ENCODE measurements at regions not wholly inside any gene's neighbourhood (a gene's known extent, or its start where the extent isn't known, plus 50 kb on each side); places are given as distances from the start of the nearest gene placed in this dataset.

DNA sequence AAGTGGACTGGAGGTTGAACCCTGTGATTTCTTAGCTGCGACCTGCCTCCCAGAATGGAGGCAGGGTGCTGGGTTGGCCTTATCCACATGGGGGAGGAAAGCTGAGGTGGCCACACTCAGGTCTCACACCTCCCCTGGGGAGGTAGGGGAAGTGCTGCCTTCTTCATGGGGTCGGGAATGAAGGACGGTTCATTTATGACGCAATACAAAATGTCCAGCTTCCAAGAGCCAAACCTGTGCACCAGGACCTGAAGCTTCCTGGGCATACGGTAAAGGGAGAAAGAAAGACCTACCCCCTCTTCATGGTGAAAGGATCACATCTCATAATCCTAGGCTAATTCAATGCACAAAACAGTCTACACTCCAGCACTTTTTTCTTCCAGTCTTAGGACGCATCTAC lies 150.6 kb upstream of the CDYL start:
- Histone ChIP-seq H3K36me3 (ENCODE audit: control insufficient read depth, insufficient read depth, low read length) (no peaks in the 10 kb centered on the region), H3K4me1 (ENCODE audit: control insufficient read depth, insufficient read depth, low read length) (no peaks in the 10 kb centered on the region)

DNA sequence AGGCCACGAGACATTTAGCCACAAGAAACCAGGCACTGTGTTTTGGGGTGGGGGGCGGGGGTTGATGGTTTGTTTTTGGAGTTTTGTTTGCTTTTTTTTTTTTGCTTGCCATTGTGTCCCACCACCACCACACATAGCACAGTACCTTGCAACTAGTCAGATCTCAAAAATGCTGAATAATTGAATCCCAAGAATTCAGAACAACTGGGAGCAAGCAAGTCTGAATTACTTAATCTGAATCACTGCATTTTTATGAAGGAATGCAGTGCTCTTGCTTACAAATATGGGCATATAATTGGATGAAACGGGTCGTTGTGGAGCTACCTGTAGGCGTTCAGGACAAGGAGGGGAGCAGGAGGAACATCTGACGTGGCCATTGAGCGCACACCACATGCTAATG lies 151.5 kb upstream of the CDYL start:
- no peaks in the 10 kb centered on the region for H3K4me1 ChIP-seq (ENCODE audit: control insufficient read depth, insufficient read depth, low read length)
- no peaks in the 10 kb centered on the region for H3K9me3 ChIP-seq (ENCODE audit: control insufficient read depth, low read length)
- no peaks in the 10 kb centered on the region for H3K36me3 ChIP-seq (ENCODE audit: control insufficient read depth, insufficient read depth, low read length)
- H3K27me3 ChIP-seq (ENCODE audit: control insufficient read depth, insufficient read depth, low read length) = no peaks in the 10 kb centered on the region
- H3K4me3 ChIP-seq (ENCODE audit: low read length) = no peak overlapping the region
- no peak overlapping the region for H3K9ac ChIP-seq (ENCODE audit: low read length)

More for the DNA sequence above, 150.6 kb upstream of the CDYL start:
- Histone ChIP-seq H3K9me3 (ENCODE audit: control insufficient read depth, low read length) (no peaks in the 10 kb centered on the region), H3K4me3 (ENCODE audit: low read length) (no peak overlapping the region), H3K27me3 (ENCODE audit: control insufficient read depth, insufficient read depth, low read length) (no peaks in the 10 kb centered on the region), H3K9ac (ENCODE audit: low read length) (no peak overlapping the region)

DNA sequence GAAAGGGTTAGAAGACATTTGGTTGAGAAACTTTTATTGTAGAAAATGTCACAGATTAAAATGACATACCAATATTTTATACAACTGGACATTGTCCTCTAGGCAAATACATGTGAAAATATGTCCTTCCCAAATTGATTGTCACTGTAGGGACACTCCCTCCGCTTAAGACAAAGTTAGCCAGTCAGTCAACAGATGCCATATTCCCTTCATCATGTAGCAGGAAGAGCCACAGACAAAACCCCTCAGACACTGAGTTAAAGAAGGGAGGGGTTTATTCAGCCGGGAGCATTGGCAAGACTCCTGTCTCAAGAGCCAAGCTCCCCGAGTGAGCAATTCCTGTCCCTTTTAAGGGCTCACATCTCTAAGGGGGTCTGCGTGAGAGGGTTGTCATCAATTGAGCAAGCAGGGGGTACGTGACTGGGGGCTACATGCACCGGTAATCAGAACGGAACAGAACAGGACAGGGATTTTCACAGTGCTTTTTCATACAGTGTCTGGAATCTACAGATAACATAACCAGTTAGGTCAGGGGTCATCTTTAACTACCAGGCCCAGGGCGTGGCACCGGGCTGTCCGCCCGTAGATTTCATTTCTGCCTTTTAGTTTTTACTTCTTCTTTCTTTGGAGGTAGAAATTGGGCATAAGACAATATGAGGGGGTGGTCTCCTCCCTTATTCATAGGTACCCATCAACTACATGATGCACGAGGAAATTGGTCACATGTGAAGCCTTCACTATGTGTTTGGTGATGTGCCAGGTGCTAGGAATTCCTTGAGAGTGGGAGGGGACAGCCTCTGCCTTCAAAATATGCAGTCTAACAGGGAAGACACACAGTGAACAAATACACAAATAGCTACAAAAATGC lies 155.7 kb upstream of the CDYL start:
- Histone ChIP-seq H3K36me3 (ENCODE audit: control insufficient read depth, insufficient read depth, low read length) (no peaks in the 10 kb centered on the region), H3K4me1 (ENCODE audit: control insufficient read depth, insufficient read depth, low read length) (no peaks in the 10 kb centered on the region), H3K4me3 (ENCODE audit: low read length) (no peak overlapping the region), H3K9me3 (ENCODE audit: control insufficient read depth, low read length) (no peaks in the 10 kb centered on the region), H3K27me3 (ENCODE audit: control insufficient read depth, insufficient read depth, low read length) (no peaks in the 10 kb centered on the region), H3K9ac (ENCODE audit: low read length) (no peak overlapping the region)

DNA sequence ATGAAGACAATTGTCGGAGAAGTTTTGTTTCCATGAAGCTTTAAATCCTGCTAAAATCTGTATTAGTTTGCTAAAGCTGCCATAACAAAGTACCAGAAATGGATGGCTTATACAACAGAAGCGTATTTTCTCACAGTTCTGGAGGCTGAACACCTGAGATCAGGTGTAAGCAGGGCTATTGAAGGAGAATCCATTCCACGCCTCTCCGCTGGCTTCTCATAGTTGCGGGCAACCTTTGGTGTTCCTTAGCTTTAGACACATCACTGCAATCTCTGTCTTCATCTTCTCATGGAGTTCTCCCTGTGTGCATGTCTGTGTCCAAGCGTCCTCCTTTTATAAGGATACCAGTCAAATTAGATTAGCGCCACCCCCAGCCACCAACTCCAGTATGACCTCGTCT lies 159.9 kb upstream of the CDYL start:
- no peak overlapping the region for H3K4me3 ChIP-seq (ENCODE audit: low read length)
- H3K4me1 ChIP-seq (ENCODE audit: control insufficient read depth, insufficient read depth, low read length) = no peaks in the 10 kb centered on the region
- H3K27me3 ChIP-seq (ENCODE audit: control insufficient read depth, insufficient read depth, low read length) = no peaks in the 10 kb centered on the region
- H3K9me3 ChIP-seq (ENCODE audit: control insufficient read depth, low read length) = no peaks in the 10 kb centered on the region
- H3K36me3 ChIP-seq (ENCODE audit: control insufficient read depth, insufficient read depth, low read length) = no peaks in the 10 kb centered on the region
- H3K9ac ChIP-seq (ENCODE audit: low read length) = no peak overlapping the region

GRCh38 chr6:4615891-4616290 lies 160.3 kb upstream of the CDYL start:
- no peaks in the 10 kb centered on the region for H3K27me3 ChIP-seq (ENCODE audit: control insufficient read depth, insufficient read depth, low read length)
- no peaks in the 10 kb centered on the region for H3K36me3 ChIP-seq (ENCODE audit: control insufficient read depth, insufficient read depth, low read length)
- no peak overlapping the region for H3K4me3 ChIP-seq (ENCODE audit: low read length)
- no peaks in the 10 kb centered on the region for H3K9me3 ChIP-seq (ENCODE audit: control insufficient read depth, low read length)
- H3K4me1 ChIP-seq (ENCODE audit: control insufficient read depth, insufficient read depth, low read length) = no peaks in the 10 kb centered on the region
- H3K9ac ChIP-seq (ENCODE audit: low read length) = no peak overlapping the region

GRCh38 chr6:4615231-4615630 lies 161.0 kb upstream of the CDYL start:
- Histone ChIP-seq H3K9me3 (ENCODE audit: control insufficient read depth, low read length) (no peaks in the 10 kb centered on the region), H3K4me3 (ENCODE audit: low read length) (no peak overlapping the region), H3K36me3 (ENCODE audit: control insufficient read depth, insufficient read depth, low read length) (no peaks in the 10 kb centered on the region), H3K9ac (ENCODE audit: low read length) (no peak overlapping the region), H3K4me1 (ENCODE audit: control insufficient read depth, insufficient read depth, low read length) (no peaks in the 10 kb centered on the region), H3K27me3 (ENCODE audit: control insufficient read depth, insufficient read depth, low read length) (no peaks in the 10 kb centered on the region)

DNA sequence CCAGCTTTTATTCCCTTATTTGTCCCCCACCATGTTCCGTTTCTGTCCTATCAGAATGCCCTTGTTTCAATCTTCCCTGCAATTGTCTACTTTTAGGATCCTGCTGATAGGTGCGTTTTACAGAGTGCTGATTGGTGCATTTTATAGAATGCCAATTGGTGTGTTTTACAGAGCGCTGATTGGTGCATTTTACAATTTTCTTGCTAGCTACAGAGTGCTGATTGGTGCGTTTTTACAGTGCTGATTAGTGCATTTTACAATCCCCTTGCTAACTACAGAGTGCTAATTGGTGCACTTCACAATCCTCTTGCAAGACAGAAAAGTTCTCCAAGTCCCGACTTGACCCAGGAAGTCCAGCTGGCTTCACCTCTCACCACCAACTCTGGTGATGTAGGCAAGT lies 161.6 kb upstream of the CDYL start:
- no peaks in the 10 kb centered on the region for H3K9me3 ChIP-seq (ENCODE audit: control insufficient read depth, low read length)
- H3K9ac ChIP-seq (ENCODE audit: low read length) = no peak overlapping the region
- H3K27me3 ChIP-seq (ENCODE audit: control insufficient read depth, insufficient read depth, low read length) = no peaks in the 10 kb centered on the region
- H3K4me1 ChIP-seq (ENCODE audit: control insufficient read depth, insufficient read depth, low read length) = no peaks in the 10 kb centered on the region
- no peaks in the 10 kb centered on the region for H3K36me3 ChIP-seq (ENCODE audit: control insufficient read depth, insufficient read depth, low read length)
- no peak overlapping the region for H3K4me3 ChIP-seq (ENCODE audit: low read length)

- Histone ChIP-seq H3K27me3 (ENCODE audit: control insufficient read depth, insufficient read depth, low read length) (no peaks in the 10 kb centered on the region), H3K9me3 (ENCODE audit: control insufficient read depth, low read length) (no peaks in the 10 kb centered on the region), H3K4me3 (ENCODE audit: low read length) (no peak overlapping the region), H3K9ac (ENCODE audit: low read length) (no peak overlapping the region), H3K4me1 (ENCODE audit: control insufficient read depth, insufficient read depth, low read length) (no peaks in the 10 kb centered on the region), H3K36me3 (ENCODE audit: control insufficient read depth, insufficient read depth, low read length) (no peaks in the 10 kb centered on the region)
Observed at GRCh38 chr6:4613795-4614194, 162.4 kb upstream of the CDYL start.

- H3K27me3 ChIP-seq (ENCODE audit: control insufficient read depth, insufficient read depth, low read length) = no peaks in the 10 kb centered on the region
- H3K4me1 ChIP-seq (ENCODE audit: control insufficient read depth, insufficient read depth, low read length) = no peaks in the 10 kb centered on the region
Observed at GRCh38 chr6:4613381-4613780, 162.8 kb upstream of the CDYL start.

DNA sequence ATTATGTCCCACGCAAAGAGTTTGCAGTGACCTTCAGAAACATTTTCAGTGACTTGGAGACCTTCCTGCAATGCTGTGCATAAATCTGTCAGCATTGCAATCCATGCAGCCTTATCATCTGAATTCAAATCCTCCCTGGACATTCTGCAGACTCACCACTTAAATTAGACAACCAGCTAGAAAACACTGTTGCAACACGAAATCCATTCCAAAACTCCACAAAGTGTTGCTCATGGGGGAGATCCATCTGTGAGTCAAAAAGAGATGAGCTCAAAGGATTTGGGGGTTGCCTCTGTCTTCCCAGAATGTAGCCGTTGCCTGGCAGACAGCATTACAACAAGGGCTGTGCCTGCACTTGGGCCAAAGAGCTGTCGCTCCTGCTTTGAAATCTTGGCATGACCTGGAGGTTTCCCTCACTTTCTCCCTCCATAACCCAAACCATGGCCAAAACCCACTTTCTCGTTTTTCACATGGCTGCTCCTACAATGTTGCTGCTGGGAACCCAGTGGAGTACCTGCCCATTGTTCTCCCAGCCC lies 163.5 kb upstream of the CDYL start:
- H3K4me3 ChIP-seq (ENCODE audit: low read length) = no peak overlapping the region
- H3K9ac ChIP-seq (ENCODE audit: low read length) = no peak overlapping the region
- no peaks in the 10 kb centered on the region for H3K27me3 ChIP-seq (ENCODE audit: control insufficient read depth, insufficient read depth, low read length)
- H3K4me1 ChIP-seq (ENCODE audit: control insufficient read depth, insufficient read depth, low read length) = no peaks in the 10 kb centered on the region
- no peaks in the 10 kb centered on the region for H3K36me3 ChIP-seq (ENCODE audit: control insufficient read depth, insufficient read depth, low read length)
- H3K9me3 ChIP-seq (ENCODE audit: control insufficient read depth, low read length) = no peaks in the 10 kb centered on the region

More at GRCh38 chr6:4613381-4613780, 162.8 kb upstream of the CDYL start:
- no peak overlapping the region for H3K9ac ChIP-seq (ENCODE audit: low read length)
- H3K9me3 ChIP-seq (ENCODE audit: control insufficient read depth, low read length) = no peaks in the 10 kb centered on the region
- no peak overlapping the region for H3K4me3 ChIP-seq (ENCODE audit: low read length)
- no peaks in the 10 kb centered on the region for H3K36me3 ChIP-seq (ENCODE audit: control insufficient read depth, insufficient read depth, low read length)

GRCh38 chr6:4611429-4612129 lies 164.6 kb upstream of the CDYL start:
- Histone ChIP-seq H3K9me3 (ENCODE audit: control insufficient read depth, low read length) (no peaks in the 10 kb centered on the region), H3K36me3 (ENCODE audit: control insufficient read depth, insufficient read depth, low read length) (no peaks in the 10 kb centered on the region), H3K4me1 (ENCODE audit: control insufficient read depth, insufficient read depth, low read length) (no peaks in the 10 kb centered on the region), H3K9ac (ENCODE audit: low read length) (no peak overlapping the region), H3K4me3 (ENCODE audit: low read length) (no peak overlapping the region), H3K27me3 (ENCODE audit: control insufficient read depth, insufficient read depth, low read length) (no peaks in the 10 kb centered on the region)

- Histone ChIP-seq H3K4me1 (ENCODE audit: control insufficient read depth, insufficient read depth, low read length) (no peaks in the 10 kb centered on the region), H3K36me3 (ENCODE audit: control insufficient read depth, insufficient read depth, low read length) (no peaks in the 10 kb centered on the region), H3K27me3 (ENCODE audit: control insufficient read depth, insufficient read depth, low read length) (no peaks in the 10 kb centered on the region), H3K9me3 (ENCODE audit: control insufficient read depth, low read length) (no peaks in the 10 kb centered on the region), H3K4me3 (ENCODE audit: low read length) (no peak overlapping the region), H3K9ac (ENCODE audit: low read length) (no peak overlapping the region)
Observed at GRCh38 chr6:4610256-4610655, 165.9 kb upstream of the CDYL start.

Measured in mucosa of stomach (tissue), 1 donor.